Liver (tissue), 7 donors: ENCODE measurements at regions not wholly inside any gene's neighbourhood (a gene's known extent, or its start where the extent isn't known, plus 50 kb on each side); places are given as distances from the start of the nearest gene placed in this dataset.

Source experiments
- DNase-seq: peaks from one replicate; pipeline ENCODE4 v3.0.0-alpha.2; 2017; ENCODE audit warnings: low spot score
- H3K27ac ChIP-seq, 2 donors: one replicate each; pipeline ENCODE4 v1.7.0; 2013; ENCODE audit warnings: inconsistent platforms in 2 of 2, low read length in 2 of 2, control low read depth in 1 of 2, low read depth in 1 of 2, mild to moderate bottlenecking in 1 of 2
- H3K27me3 ChIP-seq, 4 donors: one replicate each; pipeline versions ENCODE4 v1.6.1 to v1.7.0; 2013; ENCODE audit warnings: low read length in 3 of 4, inconsistent platforms in 1 of 4, mild to moderate bottlenecking in 1 of 4, moderate library complexity in 1 of 4; ENCODE audit not compliant: control insufficient read depth in 4 of 4, insufficient read depth in 4 of 4
- H3K36me3 ChIP-seq, 4 donors: one replicate each; pipeline versions ENCODE4 v1.6.1 to v1.7.0; 2013; ENCODE audit warnings: low read length in 3 of 4, mild to moderate bottlenecking in 3 of 4, low read depth in 1 of 4, moderate library complexity in 1 of 4; ENCODE audit not compliant: control insufficient read depth in 4 of 4, insufficient read depth in 3 of 4
- H3K4me1 ChIP-seq, 4 donors: one replicate each; pipeline versions ENCODE4 v1.6.1 to v1.7.0; 2013; ENCODE audit warnings: low read length in 3 of 4, mild to moderate bottlenecking in 3 of 4, moderate library complexity in 1 of 4; ENCODE audit not compliant: control insufficient read depth in 4 of 4, insufficient read depth in 4 of 4
- H3K4me3 ChIP-seq, 3 donors: one replicate each; pipeline versions ENCODE4 v1.6.1 to v1.7.0; 2013; ENCODE audit warnings: low read length in 3 of 3, control low read depth in 1 of 3, low read depth in 1 of 3, mild to moderate bottlenecking in 1 of 3
- H3K9ac ChIP-seq, 2 donors: one replicate each; pipeline ENCODE4 v1.7.0; 2013; ENCODE audit warnings: low read length in 2 of 2, mild to moderate bottlenecking in 2 of 2, moderate library complexity in 2 of 2, control low read depth in 1 of 2, low read depth in 1 of 2
- H3K9me3 ChIP-seq, 4 donors: one replicate each; pipeline versions ENCODE4 v1.6.1 to v1.7.0; 2013; ENCODE audit warnings: low read length in 3 of 4; ENCODE audit not compliant: control insufficient read depth in 4 of 4
- ATF3 ChIP-seq: IDR thresholded peaks from 2 replicates; pipeline ENCODE4 v1.6.1; 2016; ENCODE audit warnings: antibody characterized with exemption
- EGR1 ChIP-seq, 2 donors: IDR thresholded peaks; 2 replicates each; pipeline ENCODE4 v1.6.1; 2016 to 2018; ENCODE audit warnings: antibody characterized with exemption in 2 of 2, low read depth in 2 of 2
- FOXA1 ChIP-seq: IDR thresholded peaks from 2 replicates; pipeline ENCODE4 v1.6.1; 2016; ENCODE audit warnings: antibody characterized with exemption
- FOXA2 ChIP-seq: IDR thresholded peaks from 2 replicates; pipeline ENCODE4 v1.6.1; 2016; ENCODE audit warnings: antibody characterized with exemption
- GABPA ChIP-seq, 2 donors: IDR thresholded peaks in 1 of 2; conservative IDR thresholded peaks in 1 of 2; 2 replicates each; pipeline ENCODE4 v1.6.1; 2016; ENCODE audit warnings: antibody characterized with exemption in 2 of 2, mild to moderate bottlenecking in 1 of 2, moderate library complexity in 1 of 2
- HNF4A ChIP-seq, 2 donors: conservative IDR thresholded peaks; 2 replicates each; pipeline ENCODE4 v1.6.1; 2016; ENCODE audit warnings: antibody characterized with exemption in 2 of 2, mild to moderate bottlenecking in 2 of 2
- HNF4G ChIP-seq: IDR thresholded peaks from 2 replicates; pipeline ENCODE4 v1.6.1; 2016; ENCODE audit warnings: antibody characterized with exemption
- JUND ChIP-seq, 2 donors: IDR thresholded peaks; 2 replicates each; pipeline ENCODE4 v1.6.1; 2016; ENCODE audit warnings: antibody characterized with exemption in 2 of 2
- MAX ChIP-seq: IDR thresholded peaks from 2 replicates; pipeline ENCODE4 v1.6.1; 2016; ENCODE audit warnings: antibody characterized with exemption
- RAD21 ChIP-seq, 2 donors: IDR thresholded peaks; 2 replicates each; pipeline ENCODE4 v1.6.1; 2016; ENCODE audit warnings: antibody characterized with exemption in 2 of 2, mild to moderate bottlenecking in 2 of 2
- REST ChIP-seq: IDR thresholded peaks from 2 replicates; pipeline ENCODE4 v1.6.1; 2016; ENCODE audit warnings: antibody characterized with exemption, mild to moderate bottlenecking
- RXRA ChIP-seq, 2 donors: IDR thresholded peaks; 2 replicates each; pipeline ENCODE4 v1.6.1; 2017 to 2018; ENCODE audit warnings: antibody characterized with exemption in 2 of 2, mild to moderate bottlenecking in 1 of 2
- SP1 ChIP-seq: IDR thresholded peaks from 2 replicates; pipeline ENCODE4 v1.6.1; 2018; ENCODE audit warnings: antibody characterized with exemption, mild to moderate bottlenecking
- TAF1 ChIP-seq: conservative IDR thresholded peaks from 2 replicates; pipeline ENCODE4 v1.6.1; 2016; ENCODE audit warnings: antibody characterized with exemption, mild to moderate bottlenecking
- WGBS: extraction: QIAGEN DNeasy Blood & Tissue Kit; methylation state at CpG from one replicate; pipeline ENCODE4 v1.1.7; 2013; 5-methylcytosine and 5-hydroxymethylcytosine counted together
- donor health status: healthy.
- donor health status: healthy.
- donor health status: healthy.
- donor health status: healthy.

GRCh38 chr4:177562859-177563258, 120.6 kb upstream of the AGA start (continued):
- TF ChIP-seq GABPA (IDR thresholded peaks at IDR 0.05 in 1 of 2, conservative IDR thresholded peaks at IDR 0.05 in 1 of 2), result no peak

GRCh38 chr4:177566691-177567090, 124.5 kb upstream of the AGA start:
- 70% methylated on average over 5 of the region's 5 CpGs for WGBS
- DNase-seq, result no peak
- Histone ChIP-seq H3K4me3 (no peak overlapping the region), H3K27ac (no peak overlapping the region), H3K36me3 (no peaks in the 10 kb centered on the region), H3K9me3 (no peaks in the 10 kb centered on the region), H3K27me3 (no peaks in the 10 kb centered on the region), H3K9ac (no peak overlapping the region), H3K4me1 (no peaks in the 10 kb centered on the region)
- TF ChIP-seq TAF1 (no peak), FOXA1 (no peak), FOXA2 (no peak), JUND (IDR thresholded peaks at IDR 0.05) (no peak), GABPA (IDR thresholded peaks at IDR 0.05 in 1 of 2, conservative IDR thresholded peaks at IDR 0.05 in 1 of 2) (no peak), HNF4A (conservative IDR thresholded peaks at IDR 0.05) (no peak), MAX (no peak), SP1 (no peak), EGR1 (IDR thresholded peaks at IDR 0.05; ENCODE audit: low read depth in 2 of 2) (no peak), ATF3 (no peak), RAD21 (IDR thresholded peaks at IDR 0.05) (no peak), HNF4G (no peak), REST (no peak)

GRCh38 chr4:177568931-177569330, 126.7 kb upstream of the AGA start:
- Histone ChIP-seq H3K27me3 (no peaks in the 10 kb centered on the region), H3K9ac (no peak overlapping the region), H3K9me3 (no peaks in the 10 kb centered on the region), H3K4me3 (no peak overlapping the region), H3K27ac (no peak overlapping the region), H3K36me3 (no peaks in the 10 kb centered on the region), H3K4me1 (no peaks in the 10 kb centered on the region)
- WGBS, result 94% methylated on average over 3 of the region's 3 CpGs
- no peak for DNase-seq
- TF ChIP-seq JUND (IDR thresholded peaks at IDR 0.05), result no peak
- TF ChIP-seq EGR1 (IDR thresholded peaks at IDR 0.05; ENCODE audit: low read depth in 2 of 2), result no peak
- no peak for TF ChIP-seq RXRA (IDR thresholded peaks at IDR 0.05)
- TF ChIP-seq TAF1, result no peak
- no peak for TF ChIP-seq REST
- no peak for TF ChIP-seq SP1
